GM21825 (cell line): ENCODE measurements at regions not wholly inside any gene's neighbourhood (a gene's known extent, or its start where the extent isn't known, plus 50 kb on each side); places are given as distances from the start of the nearest gene placed in this dataset.
"Not testable (repeated sequence)": the region's sequence is repeated elsewhere in the genome, so short reads cannot be mapped to it uniquely, and the experiment has no call there.

Experiments
- ATAC-seq: cut with Tn5 transposase; IDR thresholded peaks from one replicate; pipeline ENCODE4 v1.9.1; 2021; ENCODE audit warnings: mild to moderate bottlenecking, moderate library complexity; ENCODE audit not compliant: unreplicated experiment

DNA sequence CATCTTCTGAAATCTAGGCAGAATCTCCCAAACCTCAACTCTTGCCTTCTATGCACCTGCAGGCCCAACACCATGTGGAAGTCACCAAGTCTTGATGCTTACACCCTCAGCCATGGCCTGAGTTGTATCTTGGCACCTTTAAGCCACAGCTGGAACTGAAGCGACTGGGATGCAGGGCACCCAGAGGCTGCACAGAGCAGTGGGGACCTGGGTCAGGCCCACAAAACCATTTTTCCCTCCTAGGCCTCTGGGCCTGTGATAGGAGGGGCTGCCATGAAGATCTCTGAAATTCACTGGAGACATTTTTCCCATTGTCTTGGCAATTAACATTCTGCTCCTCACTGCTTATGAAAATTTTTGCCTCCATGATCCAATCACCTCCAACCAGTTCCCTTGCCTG, 1388.5 kb downstream of the ADGRL3 start:
- ATAC-seq: no peak

DNA sequence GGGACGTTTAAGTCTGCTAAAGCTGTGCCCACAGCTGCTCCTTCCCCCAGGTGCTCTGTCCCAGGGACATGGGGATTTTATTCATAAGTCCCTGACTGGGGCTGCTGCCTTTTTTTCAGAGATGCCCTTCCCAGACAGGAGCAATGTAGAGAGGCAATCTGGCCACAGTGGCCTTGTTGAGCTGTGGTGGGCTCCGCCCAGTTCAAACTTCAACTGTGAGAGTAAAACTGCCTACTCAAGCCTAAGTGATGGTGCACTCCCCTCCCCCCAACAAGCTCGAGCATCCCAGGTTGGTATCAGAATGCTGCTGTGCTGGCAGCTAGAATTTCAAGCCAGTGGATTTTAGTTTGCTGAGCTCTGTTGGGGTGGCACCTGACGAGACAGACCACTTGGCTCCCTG, 1371.4 kb downstream of the ADGRL3 start:
- ATAC-seq: no peak

DNA sequence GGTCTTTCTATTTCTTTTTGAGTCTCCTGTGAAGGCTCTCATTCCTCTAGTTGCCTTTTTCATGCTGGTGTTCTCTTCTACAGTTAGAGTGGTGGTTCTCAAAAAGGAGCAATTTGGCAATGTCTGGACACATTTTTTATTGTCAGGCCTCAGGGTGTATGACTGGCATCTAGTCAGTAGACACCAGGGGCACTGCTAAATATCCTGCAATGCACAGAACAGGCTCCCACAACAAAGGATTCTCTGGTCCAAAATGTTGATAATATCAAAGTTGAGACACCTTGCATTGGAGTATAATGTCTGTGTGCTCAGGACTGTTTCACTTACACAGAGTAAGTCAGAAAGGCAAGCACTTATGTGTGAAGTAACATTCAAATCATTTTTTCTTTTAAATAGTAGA, 1360.7 kb downstream of the ADGRL3 start:
- no peak for ATAC-seq

DNA sequence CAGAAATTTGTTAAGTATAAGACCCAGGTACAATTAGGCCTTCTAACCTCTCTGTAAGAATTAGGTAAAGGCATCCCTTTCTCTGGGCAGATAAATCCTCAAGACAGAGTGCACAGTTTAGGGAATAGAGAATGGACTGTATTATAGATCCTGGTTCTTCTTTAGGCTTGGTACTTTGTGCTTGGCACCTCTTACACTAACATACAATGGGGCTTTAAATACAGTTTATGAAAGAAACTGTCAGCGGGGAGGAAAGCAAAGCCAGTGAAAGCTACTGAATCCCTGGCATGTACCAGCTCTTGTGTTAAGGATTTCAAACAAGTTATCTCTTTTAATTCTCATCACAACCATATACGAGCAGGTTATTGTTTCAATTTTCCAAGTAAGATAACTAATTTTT, 1350.0 kb downstream of the ADGRL3 start:
- no peak for ATAC-seq

DNA sequence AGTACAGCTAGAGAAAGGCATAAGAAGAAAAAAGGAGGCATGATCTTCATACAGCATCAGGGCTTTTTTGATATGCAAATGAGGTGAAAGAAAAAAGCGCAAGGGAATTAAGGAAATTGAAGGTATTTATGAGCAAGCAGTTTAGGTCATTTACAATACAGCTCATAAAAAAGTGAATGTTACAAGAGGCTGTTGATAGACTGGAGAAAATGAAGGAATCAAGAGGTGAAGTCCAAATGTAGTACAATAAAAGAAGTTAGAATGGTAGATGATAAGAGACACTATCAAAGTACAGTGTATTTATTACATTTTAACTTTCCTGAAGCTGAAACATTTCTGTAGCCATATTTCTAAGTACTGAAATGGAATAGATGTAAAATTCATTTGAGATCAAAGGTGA, 1349.5 kb downstream of the ADGRL3 start:
- no peak for ATAC-seq

DNA sequence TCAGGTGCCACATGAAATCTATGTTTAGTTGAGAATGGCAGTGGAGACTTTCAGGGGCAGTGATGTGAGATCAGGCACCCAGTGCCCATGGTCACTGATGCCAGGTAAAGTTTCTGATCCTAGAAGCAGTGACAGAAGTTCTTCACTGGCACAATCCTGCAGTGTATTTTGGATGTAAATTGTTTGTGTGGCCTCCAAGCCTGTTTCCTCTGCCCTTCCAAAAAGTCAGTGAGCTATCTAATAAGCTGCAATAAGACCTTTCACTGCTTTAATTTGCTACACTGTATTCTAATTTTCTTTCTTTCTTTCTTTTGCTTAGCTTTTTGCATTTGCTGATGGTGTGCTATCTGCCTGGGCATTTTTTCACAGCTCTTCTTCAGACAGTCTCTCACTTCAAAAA, 1348.6 kb downstream of the ADGRL3 start:
- no peak for ATAC-seq

DNA sequence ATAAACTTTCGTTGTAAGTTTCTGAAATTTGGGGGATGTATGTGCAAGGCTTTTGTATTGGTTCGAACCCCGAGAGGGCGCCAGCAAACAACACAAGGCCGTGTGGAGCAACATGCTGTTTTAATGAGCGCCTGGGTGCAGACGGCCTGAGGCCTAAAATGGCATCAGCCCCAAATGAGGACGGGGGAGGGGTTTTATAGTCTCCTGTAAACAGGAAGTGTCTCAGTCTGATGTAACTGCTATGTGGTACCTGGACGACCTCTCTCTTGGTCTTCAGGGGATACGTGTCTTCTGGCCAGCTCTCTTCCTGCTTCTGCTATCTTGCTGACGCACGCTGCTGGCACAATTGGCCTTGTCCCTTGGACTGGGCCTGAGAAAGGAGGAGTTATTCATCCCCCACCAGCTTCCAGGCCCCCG, 1348.0 kb downstream of the ADGRL3 start:
- no peak for ATAC-seq

DNA sequence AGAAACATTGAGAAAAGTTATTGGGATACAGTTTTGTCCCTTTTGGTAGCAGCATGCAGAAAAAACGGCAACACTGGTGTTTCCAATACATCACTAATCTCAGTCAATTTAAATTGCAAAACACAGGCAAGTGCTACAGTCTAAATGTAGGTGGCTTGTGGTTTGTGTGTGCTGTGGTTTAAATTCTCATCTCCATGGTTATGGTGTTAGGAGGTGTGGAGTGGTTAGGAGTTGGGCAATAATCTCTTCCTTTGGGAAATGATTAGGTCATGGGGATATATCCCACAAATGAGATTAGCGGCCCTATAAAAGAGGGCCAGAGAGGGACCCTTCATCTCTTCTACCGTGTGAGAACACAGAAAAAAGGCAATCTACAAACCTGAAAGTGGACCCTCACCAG, 1344.3 kb downstream of the ADGRL3 start:
- ATAC-seq: no peak

DNA sequence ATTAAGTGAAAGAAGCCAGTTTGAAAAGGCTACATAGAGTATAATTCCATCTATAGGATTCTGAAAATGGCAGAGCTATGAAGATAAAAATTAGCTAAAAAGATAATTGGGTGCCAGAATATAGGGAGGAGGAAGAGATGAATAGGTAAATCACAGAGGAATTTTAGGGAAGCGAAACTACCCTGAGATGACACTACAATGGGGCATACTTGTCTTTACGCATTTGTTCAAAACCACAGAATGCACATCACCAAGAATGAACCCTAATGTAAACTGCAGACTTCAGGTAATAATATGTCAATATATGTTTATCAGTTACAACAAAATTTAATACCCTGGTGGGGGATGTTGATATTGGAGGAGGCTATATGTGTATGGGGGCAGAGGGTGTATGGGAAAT, 1342.9 kb downstream of the ADGRL3 start:
- ATAC-seq: no peak

DNA sequence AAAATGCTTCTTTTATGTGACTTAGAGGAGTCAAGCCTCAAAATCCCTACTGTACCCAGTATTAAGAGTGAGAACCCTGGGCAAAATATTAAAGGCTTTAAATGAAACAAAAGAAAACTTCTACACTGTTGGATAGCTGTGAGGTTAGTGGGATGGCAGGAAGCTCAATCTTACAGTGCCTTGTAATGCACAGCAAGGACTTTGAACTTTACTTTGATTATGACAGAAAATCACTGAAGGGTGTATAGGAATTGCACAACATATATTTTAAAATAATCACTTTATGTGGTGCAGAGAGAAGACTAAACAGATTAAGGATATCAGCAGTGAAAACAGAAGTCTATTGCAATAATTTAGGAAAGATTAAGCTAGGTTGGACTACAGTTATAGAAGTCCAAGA, 1333.4 kb downstream of the ADGRL3 start:
- no peak for ATAC-seq

DNA sequence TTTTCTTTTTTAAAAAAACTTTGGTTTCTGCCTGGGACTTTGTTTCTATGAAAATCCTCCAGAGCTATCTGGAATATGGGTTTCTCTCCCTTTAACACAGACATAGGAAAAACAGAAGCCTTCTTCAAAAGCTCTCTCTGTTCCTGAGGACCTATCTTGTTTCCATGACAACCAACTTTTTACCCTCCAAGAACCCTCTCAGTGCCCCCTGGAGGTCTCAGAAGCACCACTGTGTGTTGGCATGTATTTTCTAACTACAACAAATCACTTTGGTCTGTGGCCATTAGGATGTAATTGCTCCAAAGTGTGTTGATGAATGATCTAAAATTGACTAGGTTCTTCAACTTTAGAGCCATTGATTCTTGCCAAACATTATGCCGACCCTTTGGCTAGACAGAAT, 1331.6 kb downstream of the ADGRL3 start:
- no peak for ATAC-seq

DNA sequence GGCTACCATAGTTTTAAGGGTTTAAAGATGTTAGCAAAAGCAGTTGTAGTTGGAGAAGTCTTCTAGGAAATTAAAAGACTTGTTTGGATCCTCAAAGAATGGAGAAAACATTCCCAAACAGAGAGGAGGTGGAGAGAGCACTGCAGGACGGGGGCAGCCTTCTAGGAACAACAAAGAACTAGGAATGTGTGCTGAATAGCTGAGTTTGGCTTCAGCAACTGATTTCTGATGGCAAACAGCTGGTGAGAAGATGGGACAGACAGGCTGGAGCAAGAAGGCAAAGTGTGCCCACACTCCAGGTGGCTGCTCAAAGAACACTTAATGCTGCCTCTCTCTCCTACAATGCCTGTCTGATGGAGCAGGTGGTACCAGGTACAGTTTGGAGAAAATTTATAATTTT, 1331.1 kb downstream of the ADGRL3 start:
- ATAC-seq: no peak

DNA sequence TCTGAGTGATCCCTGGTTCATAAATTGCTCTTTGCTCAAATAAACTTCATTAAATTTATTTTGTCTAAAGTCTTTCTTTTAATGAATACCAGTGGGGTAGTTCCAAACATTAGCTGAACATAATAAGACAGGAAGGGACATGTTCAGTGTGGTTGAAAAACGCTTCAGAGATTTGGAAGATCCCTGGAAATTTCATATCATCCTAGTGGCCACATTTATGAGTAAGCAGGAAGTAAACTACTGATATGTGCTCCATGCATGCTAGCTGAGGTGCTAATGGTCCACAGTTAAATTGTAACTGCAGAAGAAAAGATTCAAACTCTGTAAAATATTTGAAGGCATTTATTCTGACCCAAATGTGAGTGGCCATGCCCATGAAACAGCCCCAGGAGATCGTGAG, 1328.7 kb downstream of the ADGRL3 start:
- ATAC-seq: no peak

DNA sequence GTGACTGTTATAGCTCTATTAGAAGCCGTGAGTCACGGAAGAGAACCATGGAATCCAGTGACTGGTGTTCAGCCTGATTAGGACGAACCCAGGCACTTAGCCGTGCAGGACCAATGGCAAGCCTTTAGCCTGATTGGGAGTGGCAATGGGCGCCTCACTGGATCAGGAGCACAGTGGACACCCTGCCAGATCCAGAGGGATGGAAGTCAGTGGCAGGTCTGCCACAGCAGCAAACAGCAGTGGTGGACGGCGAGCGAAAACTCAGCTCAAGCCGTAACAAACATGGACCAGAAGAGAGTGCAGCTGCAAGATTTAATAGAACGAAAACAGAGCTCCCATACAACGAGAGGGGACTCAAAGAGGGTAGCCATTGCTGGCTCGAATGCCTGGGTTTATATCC, 1326.5 kb downstream of the ADGRL3 start:
- no peak for ATAC-seq

DNA sequence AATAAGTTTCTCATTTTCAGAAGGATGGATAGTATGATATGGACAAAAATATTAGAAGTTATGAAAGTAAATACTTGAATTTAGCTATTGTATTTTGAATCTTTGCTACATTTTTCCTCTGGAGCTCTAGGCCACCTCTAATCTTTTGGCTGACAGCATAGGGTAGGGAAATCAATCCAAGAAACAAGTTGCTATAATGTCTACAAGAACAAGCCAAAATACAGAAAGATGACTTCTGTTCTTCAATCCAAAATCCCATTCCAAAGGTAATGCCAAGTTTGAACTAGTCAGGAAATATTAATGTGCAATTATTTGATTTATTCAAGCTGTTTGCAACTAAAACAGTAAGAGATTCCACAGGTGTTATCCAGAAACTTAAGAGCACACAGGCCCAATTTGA, 1323.1 kb downstream of the ADGRL3 start:
- no peak for ATAC-seq

DNA sequence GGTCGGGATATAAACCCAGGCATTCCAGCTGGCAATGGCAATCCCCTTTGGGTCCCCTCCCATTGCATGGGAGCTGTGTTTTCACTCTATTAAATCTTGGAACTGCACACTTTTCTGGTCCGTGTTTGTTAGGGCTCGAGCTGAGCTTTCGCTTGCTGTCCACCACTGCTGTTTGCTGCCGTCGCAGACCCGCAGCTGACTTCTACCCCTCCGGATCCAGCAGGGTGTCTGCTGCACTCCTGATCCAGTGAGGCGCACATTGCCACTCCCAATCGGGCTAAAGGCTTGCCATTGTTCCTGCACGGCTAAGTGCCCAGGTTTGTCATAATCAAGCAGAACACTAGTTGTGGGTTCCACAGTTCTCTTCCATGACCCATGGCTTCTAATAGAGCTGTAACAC, 1322.1 kb downstream of the ADGRL3 start:
- ATAC-seq: no peak

DNA sequence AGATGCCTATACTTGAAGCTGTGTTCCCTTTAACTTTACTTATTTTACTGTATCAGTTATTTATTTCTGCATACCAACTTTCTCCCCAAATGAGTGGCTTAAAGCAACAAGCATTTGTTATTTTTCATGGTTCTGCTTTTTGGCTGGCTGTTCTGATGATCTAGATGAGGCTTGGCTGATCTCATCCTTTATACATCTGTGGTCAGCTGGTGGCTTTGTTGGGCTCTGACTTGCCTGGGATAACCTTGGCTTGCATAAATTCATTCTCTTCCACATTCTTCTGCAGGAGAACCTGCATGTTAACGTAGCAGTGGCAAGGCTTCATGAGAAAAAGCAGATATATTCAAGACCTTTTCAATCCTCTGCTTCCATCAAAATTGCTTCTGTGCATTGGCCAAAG, 1317.6 kb downstream of the ADGRL3 start:
- ATAC-seq: no peak

DNA sequence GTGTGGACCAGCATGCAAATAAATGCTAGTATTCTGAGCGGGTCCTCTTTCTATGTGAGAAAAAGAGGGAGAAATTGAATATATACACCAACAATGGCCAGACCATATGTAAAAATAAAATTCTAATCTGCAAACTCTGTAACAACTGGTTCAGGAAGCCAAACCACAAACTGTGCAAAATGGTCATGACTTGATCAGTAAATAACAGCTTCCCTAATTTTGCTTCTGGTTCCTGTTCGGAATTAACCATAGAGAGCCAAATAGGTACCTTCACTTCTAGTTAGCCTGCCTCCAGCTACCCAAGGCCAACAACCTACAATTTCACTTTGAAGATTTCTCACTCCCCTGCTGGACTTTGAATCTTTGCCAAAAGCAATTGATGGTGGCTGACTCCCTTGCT, 1313.2 kb downstream of the ADGRL3 start:
- ATAC-seq: no peak

DNA sequence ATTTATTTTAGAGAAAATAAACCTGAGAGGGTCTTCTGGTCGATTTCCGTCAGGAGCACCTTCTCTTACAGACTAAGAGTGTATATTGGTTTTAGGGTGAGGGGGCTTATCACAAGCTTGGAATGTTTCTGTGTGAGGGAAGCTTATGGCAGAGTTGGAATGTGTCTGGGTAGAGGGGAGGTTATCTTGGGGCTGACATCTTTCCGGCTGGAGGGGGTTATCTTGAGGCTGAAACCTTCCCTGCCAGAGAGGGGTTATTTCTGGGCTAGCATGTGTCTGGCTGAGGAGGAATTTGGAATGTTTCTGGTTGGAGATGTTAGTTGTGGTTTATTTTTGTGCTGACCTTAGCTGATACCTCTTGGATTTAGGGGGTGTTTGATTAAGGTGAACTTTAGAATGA, 1312.1 kb downstream of the ADGRL3 start:
- ATAC-seq: no peak

DNA sequence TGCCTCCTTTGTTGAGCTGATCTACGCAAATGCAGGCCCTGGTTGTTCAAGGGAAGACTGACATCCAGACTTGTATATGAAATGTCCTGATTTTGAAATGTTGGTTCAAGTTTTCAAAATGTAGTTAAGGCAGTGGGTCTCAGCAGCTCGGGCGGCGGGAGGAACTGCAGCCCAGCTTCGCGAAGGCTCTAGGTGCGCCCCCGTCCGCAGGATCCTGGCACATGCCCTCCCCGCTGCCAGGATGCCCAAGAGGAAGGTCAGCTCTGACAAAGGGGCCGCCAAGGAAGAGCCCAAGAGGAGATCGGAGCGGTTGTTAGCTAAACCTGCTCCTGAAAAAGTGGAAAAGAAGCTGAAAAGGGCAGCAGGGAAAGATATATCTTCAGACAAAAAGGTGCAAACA, 1310.1 kb downstream of the ADGRL3 start:
- ATAC-seq: no peak

DNA sequence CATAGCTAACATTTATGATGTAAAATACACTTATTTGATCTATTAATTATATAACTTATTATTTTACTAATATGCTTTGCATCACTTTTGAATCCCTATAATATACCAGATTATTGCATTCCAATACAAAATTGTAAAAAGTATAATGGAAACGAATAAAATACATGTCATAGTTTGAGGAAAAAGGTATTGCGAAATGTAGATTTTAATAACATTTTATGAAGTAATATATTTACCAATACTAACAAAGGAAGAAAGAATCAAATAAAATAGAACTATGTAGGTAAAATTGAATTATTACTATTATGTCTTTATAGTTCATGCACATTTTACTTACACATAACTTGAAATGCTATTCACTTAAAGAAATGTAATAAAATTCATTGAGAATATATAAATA, 1300.2 kb downstream of the ADGRL3 start:
- no peak for ATAC-seq

DNA sequence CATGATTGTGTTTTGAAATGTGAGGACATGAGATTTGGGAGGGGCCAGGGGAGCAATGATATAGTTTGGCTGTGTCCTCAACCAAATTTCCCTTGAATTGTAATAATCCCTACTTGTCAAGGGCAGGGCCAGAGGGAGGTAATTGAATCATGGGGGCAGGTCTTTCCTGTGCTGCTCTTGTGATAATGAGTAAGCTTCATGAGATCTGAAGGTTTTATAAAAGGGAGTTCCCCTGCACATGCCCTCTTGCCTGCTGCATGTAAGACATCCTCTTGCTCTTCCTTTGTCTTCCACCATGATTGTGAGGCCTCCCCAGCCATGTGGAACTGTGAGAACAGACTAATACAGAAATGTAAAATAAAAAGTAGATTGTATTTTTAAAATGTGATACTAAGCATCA, 1294.9 kb downstream of the ADGRL3 start:
- no peak for ATAC-seq

DNA sequence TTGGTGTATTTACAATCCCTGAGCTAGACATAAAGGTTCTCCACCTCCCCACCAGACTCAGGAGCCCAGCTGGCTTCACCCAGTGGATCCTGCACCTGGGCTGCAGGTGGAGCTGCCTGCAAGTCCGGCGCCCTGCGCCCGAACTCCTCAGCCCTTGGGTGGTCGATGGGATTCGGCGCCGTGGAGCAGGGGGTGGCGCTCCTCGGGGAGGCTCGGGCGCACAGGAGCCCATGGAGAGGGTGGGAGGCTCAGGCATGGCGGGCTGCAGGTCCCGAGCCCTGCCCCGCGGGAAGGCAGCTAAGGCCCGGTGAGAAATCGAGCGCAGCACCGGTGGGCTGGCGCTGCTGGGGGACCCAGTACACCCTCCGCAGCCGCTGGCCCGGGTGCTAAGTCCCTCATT, 1291.6 kb downstream of the ADGRL3 start:
- ATAC-seq: not testable (repeated sequence)

DNA sequence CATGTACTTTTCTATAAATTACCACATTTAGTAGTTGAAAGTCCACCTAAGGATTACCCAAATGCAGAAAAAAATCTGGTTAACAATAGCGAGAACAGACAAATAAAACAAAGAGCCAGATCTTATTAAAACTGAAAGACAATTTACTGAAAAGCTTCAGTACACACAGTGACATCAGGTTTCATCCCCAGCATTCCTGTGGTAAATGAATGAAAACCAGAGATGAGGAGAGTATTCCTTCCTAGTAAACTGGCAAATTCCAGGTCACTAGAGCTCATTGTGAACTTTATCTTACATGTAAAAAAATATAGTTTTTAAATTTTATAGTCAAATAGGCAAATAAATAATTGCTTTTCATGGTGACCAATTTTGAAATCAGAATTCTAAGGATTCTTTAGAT, 1290.5 kb downstream of the ADGRL3 start:
- no peak for ATAC-seq
